GM12891 (cell line): ENCODE measurements at regions not wholly inside any gene's neighbourhood (a gene's known extent, or its start where the extent isn't known, plus 50 kb on each side); places are given as distances from the start of the nearest gene placed in this dataset.

Experiments used
- POLR2A ChIP-seq: IDR thresholded peaks from 2 replicates; pipeline ENCODE4 v1.6.1; 2011; ENCODE audit warnings: low read depth, low read length, control low read depth
- POLR2AphosphoS5 ChIP-seq: IDR thresholded peaks from 2 replicates; pipeline ENCODE4 v1.6.1; 2011; ENCODE audit warnings: low read depth, low read length, control low read depth
- SPI1 ChIP-seq: IDR thresholded peaks from 2 replicates; pipeline ENCODE4 v1.6.1; 2011; ENCODE audit warnings: low read depth, low read length, control low read depth

- no peak for TF ChIP-seq POLR2AphosphoS5
- TF ChIP-seq SPI1, result no peak
- no peak for TF ChIP-seq POLR2A
Observed at GRCh38 chr5:171634511-171634910, 151.1 kb upstream of the SMIM23 start.
